ENCODE measurements at regions not wholly inside any gene's neighbourhood (a gene's known extent, or its start where the extent isn't known, plus 50 kb on each side); places are given as distances from the start of the nearest gene placed in this dataset.

DNA sequence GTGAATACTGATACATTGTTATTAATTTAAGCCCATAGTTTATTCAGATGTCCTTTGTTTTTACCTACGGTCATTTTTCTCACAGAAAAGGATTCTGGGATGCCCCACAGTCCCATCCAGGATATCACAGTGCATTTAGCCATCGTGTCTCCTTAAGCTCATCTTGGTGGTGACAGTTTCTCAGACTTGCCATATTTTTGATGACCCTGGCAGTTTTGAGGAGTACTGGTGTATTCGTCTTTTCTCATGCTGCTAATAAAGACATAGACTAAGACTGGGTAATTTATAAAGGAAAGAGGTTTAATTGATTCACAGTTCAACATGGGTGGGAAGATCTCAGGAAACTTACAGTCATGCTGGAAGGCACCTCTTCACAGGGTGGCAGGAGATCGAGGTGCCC, 295.9 kb upstream of the CDH4 start:
- TF ChIP-seq, protein P1, sequence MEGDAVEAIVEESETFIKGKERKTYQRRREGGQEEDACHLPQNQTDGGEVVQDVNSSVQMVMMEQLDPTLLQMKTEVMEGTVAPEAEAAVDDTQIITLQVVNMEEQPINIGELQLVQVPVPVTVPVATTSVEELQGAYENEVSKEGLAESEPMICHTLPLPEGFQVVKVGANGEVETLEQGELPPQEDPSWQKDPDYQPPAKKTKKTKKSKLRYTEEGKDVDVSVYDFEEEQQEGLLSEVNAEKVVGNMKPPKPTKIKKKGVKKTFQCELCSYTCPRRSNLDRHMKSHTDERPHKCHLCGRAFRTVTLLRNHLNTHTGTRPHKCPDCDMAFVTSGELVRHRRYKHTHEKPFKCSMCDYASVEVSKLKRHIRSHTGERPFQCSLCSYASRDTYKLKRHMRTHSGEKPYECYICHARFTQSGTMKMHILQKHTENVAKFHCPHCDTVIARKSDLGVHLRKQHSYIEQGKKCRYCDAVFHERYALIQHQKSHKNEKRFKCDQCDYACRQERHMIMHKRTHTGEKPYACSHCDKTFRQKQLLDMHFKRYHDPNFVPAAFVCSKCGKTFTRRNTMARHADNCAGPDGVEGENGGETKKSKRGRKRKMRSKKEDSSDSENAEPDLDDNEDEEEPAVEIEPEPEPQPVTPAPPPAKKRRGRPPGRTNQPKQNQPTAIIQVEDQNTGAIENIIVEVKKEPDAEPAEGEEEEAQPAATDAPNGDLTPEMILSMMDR (IDR thresholded peaks at IDR 0.05; ENCODE audit: low read depth, low read length): no peak
- Histone ChIP-seq H3K27me3 (ENCODE audit: insufficient read depth, low read depth, severe bottlenecking) (peaks cover 77% of the 10 kb centered on the region), H3K36me3 (no peaks in the 10 kb centered on the region)

GRCh38 chr20:60957621-60958020, 294.4 kb upstream of the CDH4 start:
- Histone ChIP-seq H3K9me3 (ENCODE audit: severe bottlenecking) (no peaks in the 10 kb centered on the region), H3K4me3 (ENCODE audit: low read depth, low read length) (no peak overlapping the region), H3K27ac (no peak overlapping the region), H3K36me3 (no peaks in the 10 kb centered on the region), H3K27me3 (ENCODE audit: insufficient read depth, low read depth, severe bottlenecking) (peaks cover 78% of the 10 kb centered on the region)
- no peak for DNase-seq
- TF ChIP-seq, protein P1 (IDR thresholded peaks at IDR 0.05; ENCODE audit: low read depth, low read length): no peak

More for the DNA sequence above, 295.9 kb upstream of the CDH4 start:
- Histone ChIP-seq H3K9me3 (ENCODE audit: severe bottlenecking) (no peaks in the 10 kb centered on the region), H3K4me3 (ENCODE audit: low read depth, low read length) (no peak overlapping the region), H3K27ac (no peak overlapping the region)
- no peak for DNase-seq

DNA sequence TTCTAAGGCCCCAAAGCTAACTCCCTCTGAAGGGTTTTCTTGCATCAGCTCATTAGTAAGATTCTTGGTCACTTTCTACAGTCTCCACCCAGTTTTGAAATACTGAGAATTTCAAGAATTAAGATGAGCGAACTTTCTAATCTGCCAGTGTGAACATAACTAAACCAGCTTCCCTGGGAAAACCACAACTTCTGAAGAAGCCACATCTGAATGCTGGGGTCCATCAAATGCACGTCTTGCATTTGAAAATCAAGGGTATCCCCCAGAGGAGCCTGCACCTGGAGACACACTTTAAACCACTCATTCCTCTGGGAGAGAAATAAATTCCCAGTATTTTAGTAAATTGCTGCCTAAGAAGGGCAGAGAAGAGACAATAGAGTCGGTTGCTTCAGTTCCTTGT, 292.1 kb upstream of the CDH4 start:
- no peak for DNase-seq
- Histone ChIP-seq H3K9me3 (ENCODE audit: severe bottlenecking) (no peaks in the 10 kb centered on the region), H3K27me3 (ENCODE audit: insufficient read depth, low read depth, severe bottlenecking) (peaks cover 79% of the 10 kb centered on the region), H3K36me3 (no peaks in the 10 kb centered on the region), H3K27ac (no peak overlapping the region), H3K4me3 (ENCODE audit: low read depth, low read length) (no peak overlapping the region)
- TF ChIP-seq, protein P1 (IDR thresholded peaks at IDR 0.05; ENCODE audit: low read depth, low read length): no peak

DNA sequence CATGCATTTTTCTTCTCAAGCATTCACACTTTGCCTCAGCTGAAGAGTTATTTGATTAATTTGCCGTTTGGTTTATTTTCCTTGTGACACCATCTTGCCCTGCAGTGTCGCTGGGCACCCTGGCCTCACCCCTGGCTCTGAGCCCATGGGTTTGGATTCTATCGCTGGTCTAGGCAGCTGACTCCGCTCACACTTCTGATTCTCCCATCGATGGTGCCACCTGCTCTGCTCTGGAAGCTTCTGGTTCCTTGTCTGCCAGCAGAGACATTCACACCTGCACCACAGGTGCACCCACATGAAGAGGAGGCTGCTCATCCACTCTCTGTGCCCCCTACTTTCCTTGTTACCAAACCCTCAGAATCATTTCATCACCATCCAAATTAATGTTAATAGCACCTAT, 291.6 kb upstream of the CDH4 start:
- Histone ChIP-seq H3K27me3 (ENCODE audit: insufficient read depth, low read depth, severe bottlenecking) (peaks cover 79% of the 10 kb centered on the region), H3K9me3 (ENCODE audit: severe bottlenecking) (no peaks in the 10 kb centered on the region), H3K4me3 (ENCODE audit: low read depth, low read length) (no peak overlapping the region), H3K27ac (no peak overlapping the region), H3K36me3 (no peaks in the 10 kb centered on the region)
- TF ChIP-seq, protein P1 (IDR thresholded peaks at IDR 0.05; ENCODE audit: low read depth, low read length): no peak
- no peak for DNase-seq

DNA sequence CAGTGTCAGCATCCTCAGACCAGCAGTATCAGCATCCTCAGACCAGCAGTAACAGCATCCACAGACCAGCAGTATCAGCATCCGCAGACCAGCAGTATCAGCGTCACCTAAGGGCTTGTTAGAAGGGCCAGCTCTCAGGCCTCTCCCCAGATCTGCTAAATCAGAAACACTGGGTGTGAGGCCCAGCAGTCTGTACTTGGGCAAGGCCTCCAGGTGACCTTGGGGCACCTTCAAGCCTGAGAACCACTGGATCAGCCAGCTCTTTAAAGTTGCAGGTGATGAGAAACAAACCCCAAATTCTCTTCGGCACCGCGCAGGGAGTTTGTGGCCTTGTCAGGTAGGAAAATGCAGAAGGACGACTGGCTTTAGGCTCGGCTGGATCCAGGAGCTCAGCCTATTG, 290.5 kb upstream of the CDH4 start:
- H3K27ac ChIP-seq: no peak overlapping the region
- H3K27me3 ChIP-seq (ENCODE audit: insufficient read depth, low read depth, severe bottlenecking): peaks cover 79% of the 10 kb centered on the region
- H3K4me3 ChIP-seq (ENCODE audit: low read depth, low read length): no peak overlapping the region
- no peaks in the 10 kb centered on the region for H3K36me3 ChIP-seq
- no peak for DNase-seq
- TF ChIP-seq, protein P1 (IDR thresholded peaks at IDR 0.05; ENCODE audit: low read depth, low read length): no peak
- no peaks in the 10 kb centered on the region for H3K9me3 ChIP-seq (ENCODE audit: severe bottlenecking)

DNA sequence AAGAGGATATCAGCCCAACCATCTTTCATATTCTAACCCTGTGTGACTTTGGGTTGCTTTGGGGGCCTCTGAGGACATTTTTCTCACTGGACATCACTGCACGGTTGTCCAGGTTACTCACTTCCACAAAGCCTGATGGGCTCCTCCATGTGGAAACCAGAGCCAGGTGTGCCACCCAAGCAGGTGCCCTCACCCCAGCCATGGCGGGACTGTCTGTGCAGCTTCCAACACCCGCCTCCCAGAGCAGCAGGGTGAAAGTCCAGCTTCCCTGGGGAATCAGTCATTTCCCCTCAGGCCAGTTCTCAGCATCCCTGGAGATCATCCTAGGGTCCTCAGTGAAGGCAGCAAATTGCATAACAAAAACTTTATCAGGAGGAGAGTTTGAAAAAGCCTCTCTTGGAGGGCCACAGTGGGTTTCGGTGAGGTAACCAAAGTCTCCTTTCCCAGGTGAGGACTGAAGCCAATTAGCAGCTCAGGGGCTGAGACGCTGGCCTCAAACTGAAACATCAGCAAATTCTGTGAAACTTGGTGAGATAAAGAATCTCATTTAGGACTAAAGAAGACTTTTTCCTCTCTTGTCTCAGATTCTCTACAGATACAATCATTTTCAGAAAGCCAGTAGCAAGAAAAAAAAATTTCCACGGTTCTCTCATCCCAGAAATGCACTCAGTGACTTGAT, 289.6 kb upstream of the CDH4 start:
- TF ChIP-seq, protein P1 (IDR thresholded peaks at IDR 0.05; ENCODE audit: low read depth, low read length): no peak
- Histone ChIP-seq H3K9me3 (ENCODE audit: severe bottlenecking) (no peaks in the 10 kb centered on the region), H3K4me3 (ENCODE audit: low read depth, low read length) (no peak overlapping the region), H3K27ac (no peak overlapping the region), H3K27me3 (ENCODE audit: insufficient read depth, low read depth, severe bottlenecking) (peaks cover 76% of the 10 kb centered on the region), H3K36me3 (no peaks in the 10 kb centered on the region)
- DNase-seq: no peak

All from WERI-Rb-1 (cell line).